ENCODE measurements at regions not wholly inside any gene's neighbourhood (a gene's known extent, or its start where the extent isn't known, plus 50 kb on each side); places are given as distances from the start of the nearest gene placed in this dataset.
"Not testable (repeated sequence)": the region's sequence is repeated elsewhere in the genome, so short reads cannot be mapped to it uniquely, and the experiment has no call there.

DNA sequence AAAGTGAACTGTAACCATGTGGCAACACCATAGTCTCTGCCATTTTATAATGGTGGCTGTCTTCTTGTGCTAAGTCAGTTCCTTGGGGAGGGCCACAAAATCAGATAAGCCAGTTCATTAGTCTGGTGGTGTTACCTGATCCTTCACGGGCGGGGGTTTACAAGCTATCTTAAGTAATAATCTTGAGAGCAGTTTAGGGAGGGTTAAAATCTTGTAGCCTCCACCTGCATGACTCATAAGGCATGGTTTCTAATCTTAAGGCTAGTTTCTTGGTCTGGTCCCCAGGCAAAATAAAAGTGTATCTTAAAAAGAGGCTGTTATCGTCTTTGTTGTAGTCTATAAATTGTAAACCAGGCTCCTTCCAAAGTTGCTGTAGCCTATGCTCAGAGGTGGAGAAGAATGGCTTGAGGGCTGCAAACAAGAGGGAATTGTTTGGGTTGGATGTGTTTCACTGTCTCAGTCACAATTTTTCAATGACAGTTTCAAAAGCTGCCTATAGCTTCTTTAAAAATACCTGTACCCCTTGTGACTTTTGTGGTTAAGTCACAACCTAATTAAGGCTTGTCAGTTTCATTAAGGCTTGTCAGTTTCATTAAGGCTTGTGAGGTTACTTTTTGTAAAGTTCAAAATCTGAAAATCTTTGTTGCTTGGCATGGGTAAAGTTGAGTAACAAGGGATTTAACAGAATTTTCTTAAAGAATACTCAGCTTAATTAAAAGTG, 135.7 kb downstream of the RPS4Y2 start:
- Histone ChIP-seq H3K4me1 (ENCODE audit: insufficient read depth, low read length) (no peaks in the 10 kb centered on the region), H3K9me3 (ENCODE audit: low read depth, low read length) (no peaks in the 10 kb centered on the region), H3K4me3 (ENCODE audit: low read length) (no peak overlapping the region), H3K27me3 (ENCODE audit: insufficient read depth, low read length) (no peaks in the 10 kb centered on the region)

DNA sequence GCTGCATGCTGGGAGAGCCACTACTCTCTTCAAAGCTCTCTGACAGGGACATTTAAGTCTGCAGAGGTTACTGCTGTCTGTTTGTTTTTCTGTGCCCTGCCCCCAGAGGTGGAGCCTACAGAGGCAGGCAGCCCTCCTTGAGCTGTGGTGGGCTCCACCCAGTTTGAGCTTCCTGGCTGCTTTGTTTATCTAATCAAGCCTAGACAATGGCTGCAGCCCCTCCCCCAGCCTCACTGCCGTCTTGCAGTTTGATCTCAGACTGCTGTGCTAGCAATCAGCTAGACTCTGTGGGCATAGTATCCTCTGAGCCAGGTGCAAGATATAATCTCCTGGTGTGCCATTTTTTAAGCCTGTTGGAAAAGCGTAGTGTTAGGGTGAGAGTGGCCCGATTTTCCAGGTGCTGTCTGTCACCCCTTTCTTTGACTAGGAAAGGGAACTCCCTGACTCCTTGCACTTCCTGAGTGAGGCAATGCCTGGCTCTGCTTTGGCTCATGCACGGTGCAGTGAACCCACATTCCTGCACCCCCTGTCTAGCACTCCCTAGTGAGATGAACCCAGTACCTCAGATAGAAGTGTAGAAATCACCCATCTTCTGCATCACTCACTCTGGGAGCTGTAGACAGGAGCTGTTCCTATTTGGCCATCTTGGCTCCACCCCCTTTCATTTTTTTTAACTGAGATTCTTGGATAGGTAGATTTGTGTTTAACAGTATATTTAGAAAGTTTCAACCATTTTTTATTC, 169.6 kb downstream of the RPS4Y2 start:
- not testable (repeated sequence) for H3K4me3 ChIP-seq (ENCODE audit: low read length); H3K9me3 ChIP-seq (ENCODE audit: low read depth, low read length); H3K27me3 ChIP-seq (ENCODE audit: insufficient read depth, low read length); H3K4me1 ChIP-seq (ENCODE audit: insufficient read depth, low read length)

DNA sequence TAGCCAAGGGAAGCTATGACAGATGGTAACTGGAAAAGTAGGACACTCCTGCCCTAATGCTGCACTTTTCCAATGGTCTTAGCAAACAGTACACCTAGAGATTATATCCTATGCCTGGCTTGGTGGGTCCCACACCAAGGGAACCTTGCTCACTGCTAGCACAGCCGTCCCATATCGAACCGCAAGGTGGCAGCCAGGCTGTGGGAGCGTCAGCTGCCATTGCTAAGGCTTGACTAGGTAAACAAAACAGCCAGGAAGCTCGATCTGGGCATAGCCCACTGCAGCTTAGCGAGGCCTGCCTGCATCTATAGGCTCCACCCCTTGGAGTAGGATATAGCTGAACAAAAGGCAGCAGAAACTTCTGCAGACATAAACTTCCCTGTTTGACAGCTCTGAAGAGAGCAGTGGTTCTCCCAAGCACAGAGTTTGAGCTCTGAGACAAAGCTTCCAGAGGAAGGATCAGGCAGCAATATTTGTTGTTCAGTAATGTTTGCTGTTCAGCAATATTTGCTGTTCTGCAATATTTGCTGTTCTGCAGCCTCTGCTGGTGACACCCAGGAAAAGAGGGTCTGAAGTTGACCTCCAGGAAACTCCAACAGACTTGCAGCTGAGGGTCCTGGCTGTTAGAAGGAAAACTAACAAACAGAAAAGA, 173.9 kb downstream of the RPS4Y2 start:
- Histone ChIP-seq H3K4me3 (ENCODE audit: low read length) (no peak overlapping the region), H3K27me3 (ENCODE audit: insufficient read depth, low read length) (no peaks in the 10 kb centered on the region), H3K9me3 (ENCODE audit: low read depth, low read length) (no peaks in the 10 kb centered on the region), H3K4me1 (ENCODE audit: insufficient read depth, low read length) (peaks cover 8% of the 10 kb centered on the region)

- H3K4me3 ChIP-seq (ENCODE audit: low read length); H3K9me3 ChIP-seq (ENCODE audit: low read depth, low read length); H3K4me1 ChIP-seq (ENCODE audit: insufficient read depth, low read length); H3K27me3 ChIP-seq (ENCODE audit: insufficient read depth, low read length): not testable (repeated sequence)
These were observed 180.9 kb downstream of the RPS4Y2 start for GRCh38 chrY:20936709-20937251.

DNA sequence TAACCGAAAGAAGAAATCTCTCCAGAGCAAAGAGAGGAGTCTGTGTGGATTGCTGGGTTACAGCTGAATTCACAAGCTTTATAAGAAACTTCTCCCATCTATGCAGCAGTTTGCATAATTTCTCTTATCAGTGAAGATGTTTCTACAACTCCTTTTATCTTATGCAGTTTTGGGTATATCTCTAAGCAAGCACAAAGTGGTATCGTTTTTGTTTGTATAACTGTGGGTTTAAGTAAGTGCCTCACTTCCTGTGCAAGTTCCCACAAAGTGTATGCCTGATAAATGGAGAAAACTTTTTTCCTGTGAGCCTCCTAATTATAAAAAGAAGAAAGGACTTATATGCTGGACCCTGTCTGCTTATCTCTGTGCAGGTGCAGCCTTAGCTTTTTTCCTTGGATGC, 205.6 kb downstream of the RPS4Y2 start:
- H3K4me3 ChIP-seq (ENCODE audit: low read length), result no peak overlapping the region
- peaks cover 8% of the 10 kb centered on the region for H3K4me1 ChIP-seq (ENCODE audit: insufficient read depth, low read length)
- H3K27me3 ChIP-seq (ENCODE audit: insufficient read depth, low read length), result no peaks in the 10 kb centered on the region
- no peaks in the 10 kb centered on the region for H3K9me3 ChIP-seq (ENCODE audit: low read depth, low read length)

DNA sequence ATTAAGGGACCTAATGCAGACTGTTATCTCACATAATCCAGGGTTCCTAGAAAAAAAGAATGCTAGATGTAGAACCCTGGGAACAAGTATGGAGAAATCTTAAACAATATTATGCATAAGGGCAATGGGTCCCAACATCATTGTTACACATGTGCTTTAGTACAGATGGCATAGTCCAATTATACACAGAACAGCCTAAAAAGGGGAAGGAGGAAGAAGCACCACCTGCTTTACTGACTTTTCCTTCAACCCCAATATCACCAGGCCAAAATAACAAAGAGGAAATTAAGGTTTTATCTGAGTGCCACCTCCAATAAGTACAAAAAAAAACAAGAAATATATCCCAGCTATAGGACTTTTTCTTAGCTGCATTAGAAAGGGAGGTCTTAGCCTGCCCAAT, 211.9 kb downstream of the RPS4Y2 start:
- H3K4me3 ChIP-seq (ENCODE audit: low read length), result no peak overlapping the region
- no peaks in the 10 kb centered on the region for H3K9me3 ChIP-seq (ENCODE audit: low read depth, low read length)
- no peaks in the 10 kb centered on the region for H3K4me1 ChIP-seq (ENCODE audit: insufficient read depth, low read length)
- H3K27me3 ChIP-seq (ENCODE audit: insufficient read depth, low read length), result no peaks in the 10 kb centered on the region

DNA sequence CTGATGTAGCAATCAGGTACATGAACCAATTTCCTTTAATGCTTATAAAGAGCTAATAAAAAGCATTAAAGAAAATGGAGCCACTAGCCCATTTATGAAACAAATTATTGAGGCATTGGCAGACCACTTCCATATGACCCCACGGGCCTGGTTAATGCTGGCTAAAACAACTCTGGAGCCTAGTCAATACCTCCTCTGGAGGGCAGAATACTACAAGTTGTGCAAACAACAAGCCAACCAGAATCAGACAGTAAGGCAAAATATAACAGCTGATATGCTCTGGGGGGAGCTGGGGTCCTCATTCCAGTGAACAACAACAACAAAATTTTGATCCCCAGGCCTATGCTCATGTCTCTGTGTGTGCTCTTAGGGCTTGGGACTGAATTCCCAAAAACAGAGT, 212.3 kb downstream of the RPS4Y2 start:
- Histone ChIP-seq H3K9me3 (ENCODE audit: low read depth, low read length) (no peaks in the 10 kb centered on the region), H3K27me3 (ENCODE audit: insufficient read depth, low read length) (no peaks in the 10 kb centered on the region), H3K4me1 (ENCODE audit: insufficient read depth, low read length) (no peaks in the 10 kb centered on the region), H3K4me3 (ENCODE audit: low read length) (no peak overlapping the region)

DNA sequence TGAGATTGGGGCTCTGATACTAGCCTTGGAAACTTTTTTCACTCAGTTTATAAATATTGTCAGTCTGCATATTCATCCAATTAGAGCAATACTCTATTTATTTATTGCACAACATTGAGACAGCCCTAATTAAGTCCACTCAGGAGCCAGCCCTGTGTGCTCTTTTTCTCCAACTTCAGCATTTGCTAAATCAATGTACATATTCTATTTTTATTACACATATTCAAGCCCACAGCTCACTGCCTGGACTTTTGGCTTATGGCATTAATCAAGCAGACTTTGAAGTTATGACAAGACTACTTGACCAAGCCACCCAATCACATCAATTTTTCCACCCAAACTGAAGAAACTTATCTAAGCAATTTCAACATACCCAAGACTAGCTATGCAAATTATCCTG, 215.5 kb downstream of the RPS4Y2 start:
- H3K4me1 ChIP-seq (ENCODE audit: insufficient read depth, low read length), result no peaks in the 10 kb centered on the region
- H3K27me3 ChIP-seq (ENCODE audit: insufficient read depth, low read length), result no peaks in the 10 kb centered on the region
- H3K4me3 ChIP-seq (ENCODE audit: low read length), result no peak overlapping the region
- H3K9me3 ChIP-seq (ENCODE audit: low read depth, low read length), result no peaks in the 10 kb centered on the region

- H3K4me3 ChIP-seq (ENCODE audit: low read length), result no peak overlapping the region
- H3K27me3 ChIP-seq (ENCODE audit: insufficient read depth, low read length), result no peaks in the 10 kb centered on the region
- H3K9me3 ChIP-seq (ENCODE audit: low read depth, low read length), result no peaks in the 10 kb centered on the region
- H3K4me1 ChIP-seq (ENCODE audit: insufficient read depth, low read length), result peaks cover 11% of the 10 kb centered on the region
These were observed 230.1 kb downstream of the RPS4Y2 start for GRCh38 chrY:20986037-20986436.

- Histone ChIP-seq H3K4me3 (ENCODE audit: low read length) (no peak overlapping the region), H3K4me1 (ENCODE audit: insufficient read depth, low read length) (peaks cover 14% of the 10 kb centered on the region), H3K9me3 (ENCODE audit: low read depth, low read length) (no peaks in the 10 kb centered on the region), H3K27me3 (ENCODE audit: insufficient read depth, low read length) (no peaks in the 10 kb centered on the region)
These were observed 234.2 kb downstream of the RPS4Y2 start for GRCh38 chrY:20990123-20990522.

DNA sequence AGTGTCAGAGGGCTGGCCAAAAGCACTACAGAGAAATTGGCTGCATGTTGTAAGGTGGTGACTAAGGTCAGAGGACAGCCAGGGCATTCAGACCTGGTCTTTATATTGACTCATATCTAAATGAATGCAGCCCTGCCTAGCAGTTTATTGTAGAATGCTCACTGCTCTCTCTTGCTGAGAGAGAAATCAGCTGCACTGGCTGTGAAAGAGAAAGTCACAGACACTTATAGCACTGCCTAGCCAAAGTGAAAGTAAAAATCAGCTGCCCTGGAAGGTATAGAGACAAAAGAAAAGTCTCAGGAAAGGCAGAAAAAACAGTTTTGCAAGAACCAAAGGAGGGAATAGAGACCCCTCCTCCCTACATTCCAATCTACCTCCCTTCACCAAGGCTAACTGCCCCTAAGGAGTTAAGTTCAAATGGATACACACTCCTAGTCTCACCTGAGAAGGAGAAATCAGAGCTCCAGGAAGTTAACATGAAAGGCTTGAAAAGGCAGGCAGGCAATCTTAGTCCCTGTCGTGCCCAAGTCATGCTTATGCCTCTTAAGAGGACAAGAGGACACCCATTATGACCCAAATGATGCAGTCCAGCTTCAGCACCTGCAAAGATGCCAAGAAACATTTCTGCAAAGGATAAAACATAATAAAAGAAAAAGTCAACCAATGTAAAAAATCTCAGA, 235.1 kb downstream of the RPS4Y2 start:
- H3K9me3 ChIP-seq (ENCODE audit: low read depth, low read length), result no peaks in the 10 kb centered on the region
- H3K27me3 ChIP-seq (ENCODE audit: insufficient read depth, low read length), result no peaks in the 10 kb centered on the region
- no peak overlapping the region for H3K4me3 ChIP-seq (ENCODE audit: low read length)
- H3K4me1 ChIP-seq (ENCODE audit: insufficient read depth, low read length), result peaks cover 14% of the 10 kb centered on the region

DNA sequence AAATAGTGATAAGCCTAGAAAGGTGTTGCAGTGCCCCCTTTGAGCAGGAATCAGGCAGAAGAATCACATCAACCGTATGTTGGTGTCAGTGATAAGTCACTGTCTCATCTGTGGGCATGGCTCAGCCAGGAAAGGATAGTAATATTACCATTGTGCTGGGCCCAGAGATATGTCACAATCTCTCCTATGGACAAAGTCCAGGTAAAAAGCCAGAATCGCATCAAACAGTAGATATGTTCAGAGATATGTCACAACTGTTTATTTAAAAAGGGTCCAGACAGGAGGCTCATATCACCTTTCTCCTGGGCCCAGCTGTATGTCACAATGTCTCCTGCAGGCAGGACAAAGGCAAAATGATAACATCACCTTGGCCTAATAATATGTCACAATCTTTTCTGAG, 241.4 kb downstream of the RPS4Y2 start:
- no peak overlapping the region for H3K4me3 ChIP-seq (ENCODE audit: low read length)
- no peaks in the 10 kb centered on the region for H3K9me3 ChIP-seq (ENCODE audit: low read depth, low read length)
- no peaks in the 10 kb centered on the region for H3K27me3 ChIP-seq (ENCODE audit: insufficient read depth, low read length)
- H3K4me1 ChIP-seq (ENCODE audit: insufficient read depth, low read length), result no peaks in the 10 kb centered on the region

DNA sequence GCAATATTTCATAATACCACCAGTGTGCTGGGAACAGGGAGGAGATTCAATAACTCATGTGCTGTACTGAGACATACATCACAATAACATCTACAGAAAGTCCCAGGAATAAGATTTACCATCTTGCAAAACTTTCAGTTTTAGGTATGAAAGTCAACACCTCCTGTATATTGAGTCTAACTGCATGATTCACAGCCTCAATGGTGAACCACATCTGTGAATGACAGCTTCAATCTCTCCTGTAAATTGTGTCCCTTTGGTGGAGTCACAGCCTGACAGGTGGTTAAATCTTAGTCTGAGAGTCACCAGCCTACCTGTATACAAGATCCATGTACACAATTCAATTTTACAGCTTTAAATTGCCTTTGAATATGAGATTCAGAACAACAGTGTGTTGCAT, 242.1 kb downstream of the RPS4Y2 start:
- H3K9me3 ChIP-seq (ENCODE audit: low read depth, low read length), result no peaks in the 10 kb centered on the region
- no peaks in the 10 kb centered on the region for H3K4me1 ChIP-seq (ENCODE audit: insufficient read depth, low read length)
- no peaks in the 10 kb centered on the region for H3K27me3 ChIP-seq (ENCODE audit: insufficient read depth, low read length)
- no peak overlapping the region for H3K4me3 ChIP-seq (ENCODE audit: low read length)

DNA sequence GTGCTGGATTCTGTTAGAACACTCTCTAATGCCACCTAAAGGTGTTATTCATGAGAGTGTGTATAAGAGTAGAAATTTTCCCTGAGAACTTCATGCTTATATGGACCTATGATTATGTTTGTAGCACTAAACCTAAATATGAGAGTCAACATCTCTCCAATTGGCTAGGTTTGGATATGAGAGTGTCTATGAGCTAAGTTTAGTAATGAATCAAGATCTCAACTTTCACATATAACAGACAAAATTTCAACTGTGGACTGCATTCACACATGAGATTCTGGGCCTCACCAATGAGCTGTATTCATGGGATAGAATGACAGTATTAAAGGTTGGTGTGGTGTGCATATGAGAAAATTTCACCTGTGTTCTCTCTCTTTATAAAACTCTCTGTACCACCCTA, 242.6 kb downstream of the RPS4Y2 start:
- Histone ChIP-seq H3K4me3 (ENCODE audit: low read length) (no peak overlapping the region), H3K4me1 (ENCODE audit: insufficient read depth, low read length) (no peaks in the 10 kb centered on the region)

DNA sequence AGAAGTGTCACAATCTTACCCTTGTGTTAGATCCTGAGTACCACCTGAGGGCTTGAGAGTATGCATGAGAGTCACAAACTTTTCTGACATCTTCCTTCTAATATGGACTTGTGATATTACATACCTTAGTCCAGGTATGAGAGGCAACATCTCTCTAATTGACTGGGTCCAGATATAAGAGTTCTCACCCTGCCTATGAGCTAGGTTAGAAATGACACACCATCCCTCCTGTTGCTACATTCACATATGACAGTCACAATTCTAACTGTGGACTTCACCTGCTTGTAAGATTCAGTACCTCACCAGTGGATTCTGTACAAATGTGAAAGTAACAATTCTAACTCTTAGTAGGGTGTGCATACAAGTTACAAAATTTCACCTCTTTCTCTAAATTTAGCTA, 245.2 kb downstream of the RPS4Y2 start:
- Histone ChIP-seq H3K4me3 (ENCODE audit: low read length) (no peak overlapping the region), H3K4me1 (ENCODE audit: insufficient read depth, low read length) (no peaks in the 10 kb centered on the region), H3K27me3 (ENCODE audit: insufficient read depth, low read length) (no peaks in the 10 kb centered on the region), H3K9me3 (ENCODE audit: low read depth, low read length) (no peaks in the 10 kb centered on the region)

More for the DNA sequence above, 242.6 kb downstream of the RPS4Y2 start:
- H3K9me3 ChIP-seq (ENCODE audit: low read depth, low read length), result no peaks in the 10 kb centered on the region
- H3K27me3 ChIP-seq (ENCODE audit: insufficient read depth, low read length), result no peaks in the 10 kb centered on the region
